Upper lobe of right lung (tissue), 1 donor: ENCODE measurements at regions not wholly inside any gene's neighbourhood (a gene's known extent, or its start where the extent isn't known, plus 50 kb on each side); places are given as distances from the start of the nearest gene placed in this dataset.

Experiments used
- ATAC-seq: fragments of 200-7000 bp; cut with Tn5 transposase; one replicate; pipeline ENCODE4 v1.9.1; 2020; ENCODE audit warnings: mild to moderate bottlenecking, moderate library complexity
- DNase-seq: peaks from one replicate; pipeline ENCODE4 v3.0.0-alpha.2; 2020
- H3K27ac ChIP-seq: fragments of 200-600 bp; one replicate; pipeline ENCODE4 v1.8.0; 2022
- H3K27me3 ChIP-seq: fragments of 200-600 bp; one replicate; pipeline ENCODE4 v1.8.0; 2022; ENCODE audit warnings: mild to moderate bottlenecking
- H3K36me3 ChIP-seq: fragments of 200-600 bp; one replicate; pipeline ENCODE4 v1.8.0; 2022
- H3K4me1 ChIP-seq: fragments of 200-600 bp; one replicate; pipeline ENCODE4 v1.8.0; 2022
- H3K4me3 ChIP-seq: fragments of 200-600 bp; one replicate; pipeline ENCODE4 v1.8.0; 2022; ENCODE audit warnings: mild to moderate bottlenecking
- H3K9me3 ChIP-seq: fragments of 200-600 bp; one replicate; pipeline ENCODE4 v1.8.0; 2022
- intact Hi-C: fragments of 100-400 bp; cut with DNase I; formaldehyde crosslinking; loops from one replicate; pipeline ENCODE4 v1.11.0; 2022
- TF ChIP-seq, protein P1 (sequence below): fragments of 200-600 bp; IDR thresholded peaks from one replicate; pipeline ENCODE4 v1.8.0; 2022; ENCODE audit warnings: antibody characterized with exemption
- donor health status: DM: no; HTN: yes; CAD: no; lungs with severe emphysema.

DNA sequence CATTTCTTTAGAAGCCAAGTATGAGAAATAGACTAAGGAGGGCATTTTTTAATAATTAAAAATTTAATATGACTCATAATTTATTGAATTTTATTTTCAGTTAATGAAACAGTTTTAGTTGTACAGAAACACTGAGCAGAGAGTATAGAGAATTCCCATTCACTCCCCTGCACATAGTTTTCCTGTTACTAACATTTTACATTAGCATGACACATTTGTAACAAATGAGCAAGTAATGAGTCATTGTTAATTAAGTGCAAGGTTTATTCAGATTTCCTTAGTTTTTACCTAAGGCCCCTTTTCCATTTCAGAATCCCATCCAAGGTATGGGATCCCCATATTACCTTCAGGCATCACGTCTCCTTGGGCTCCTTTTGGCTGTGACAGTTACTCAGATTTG lies 271.5 kb upstream of the FZD8 start:
- intact Hi-C loops, result no loop called here
- Histone ChIP-seq H3K36me3 (no peaks in the 10 kb centered on the region), H3K4me3 (no peak overlapping the region), H3K27me3 (no peaks in the 10 kb centered on the region), H3K9me3 (no peaks in the 10 kb centered on the region), H3K4me1 (peaks cover 17% of the 10 kb centered on the region), H3K27ac (no peak overlapping the region)
- DNase-seq (no peak), ATAC-seq (no peak)
- TF ChIP-seq, protein P1, sequence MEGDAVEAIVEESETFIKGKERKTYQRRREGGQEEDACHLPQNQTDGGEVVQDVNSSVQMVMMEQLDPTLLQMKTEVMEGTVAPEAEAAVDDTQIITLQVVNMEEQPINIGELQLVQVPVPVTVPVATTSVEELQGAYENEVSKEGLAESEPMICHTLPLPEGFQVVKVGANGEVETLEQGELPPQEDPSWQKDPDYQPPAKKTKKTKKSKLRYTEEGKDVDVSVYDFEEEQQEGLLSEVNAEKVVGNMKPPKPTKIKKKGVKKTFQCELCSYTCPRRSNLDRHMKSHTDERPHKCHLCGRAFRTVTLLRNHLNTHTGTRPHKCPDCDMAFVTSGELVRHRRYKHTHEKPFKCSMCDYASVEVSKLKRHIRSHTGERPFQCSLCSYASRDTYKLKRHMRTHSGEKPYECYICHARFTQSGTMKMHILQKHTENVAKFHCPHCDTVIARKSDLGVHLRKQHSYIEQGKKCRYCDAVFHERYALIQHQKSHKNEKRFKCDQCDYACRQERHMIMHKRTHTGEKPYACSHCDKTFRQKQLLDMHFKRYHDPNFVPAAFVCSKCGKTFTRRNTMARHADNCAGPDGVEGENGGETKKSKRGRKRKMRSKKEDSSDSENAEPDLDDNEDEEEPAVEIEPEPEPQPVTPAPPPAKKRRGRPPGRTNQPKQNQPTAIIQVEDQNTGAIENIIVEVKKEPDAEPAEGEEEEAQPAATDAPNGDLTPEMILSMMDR, result no peak

DNA sequence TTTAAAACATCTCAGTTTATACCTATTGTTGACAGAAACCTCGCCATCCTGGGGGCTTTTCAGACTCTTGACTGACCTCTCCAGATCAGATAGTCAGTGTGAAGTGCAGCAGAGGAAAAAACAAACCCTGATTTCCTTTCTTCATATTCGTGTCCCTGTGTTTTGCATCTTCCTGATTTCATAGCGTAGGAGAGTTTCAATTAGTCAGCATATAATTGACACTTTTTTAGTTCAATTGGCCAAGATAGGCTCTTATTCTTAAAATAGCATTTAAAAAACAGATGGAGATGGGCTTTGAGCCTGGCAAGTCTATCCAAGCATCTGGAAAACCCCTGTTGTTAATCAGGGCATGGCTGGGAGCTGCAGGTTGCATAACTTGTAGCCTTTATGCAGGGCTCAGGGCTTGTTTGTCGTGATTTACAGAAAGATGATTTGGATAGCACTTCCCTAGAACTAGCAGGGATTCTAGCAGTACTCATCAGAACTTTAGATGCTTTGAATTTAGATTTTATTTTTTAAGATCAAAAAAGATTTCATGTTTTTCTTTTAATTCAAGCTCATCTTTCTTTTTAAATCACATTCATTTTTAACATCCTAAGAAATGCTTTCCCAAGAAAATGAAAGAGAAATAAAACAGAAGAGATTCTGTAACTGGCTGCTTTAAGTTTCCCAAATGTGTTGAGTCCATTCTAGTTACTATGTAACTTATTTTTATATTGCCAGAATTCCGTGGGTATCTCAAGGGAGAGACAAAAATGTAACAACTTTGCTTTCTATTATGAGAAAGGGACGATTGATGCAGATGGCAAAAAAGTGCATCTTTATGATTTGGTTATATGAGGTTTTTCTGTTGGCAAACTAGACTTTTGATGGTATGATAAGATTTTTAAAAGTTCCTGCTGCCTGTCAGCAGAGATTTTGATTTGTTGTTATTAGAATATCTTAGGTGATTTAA lies 270.8 kb upstream of the FZD8 start:
- H3K9me3 ChIP-seq, result no peaks in the 10 kb centered on the region
- no peaks in the 10 kb centered on the region for H3K27me3 ChIP-seq
- ATAC-seq (no peak), DNase-seq (no peak)
- intact Hi-C loops, result no loop called here
- H3K4me1 ChIP-seq, result peaks cover 17% of the 10 kb centered on the region
- TF ChIP-seq, protein P1, result no peak
- H3K27ac ChIP-seq, result no peak overlapping the region
- H3K36me3 ChIP-seq, result no peaks in the 10 kb centered on the region
- no peak overlapping the region for H3K4me3 ChIP-seq

GRCh38 chr10:35911954-35912353 lies 269.9 kb upstream of the FZD8 start:
- no peak for ATAC-seq
- intact Hi-C loops, result no loop called here
- H3K27ac ChIP-seq, result no peak overlapping the region

GRCh38 chr10:35911233-35911632 lies 269.1 kb upstream of the FZD8 start:
- DNase-seq (no peak), ATAC-seq (peak; percentile 61)

More at GRCh38 chr10:35911954-35912353, 269.9 kb upstream of the FZD8 start:
- no peaks in the 10 kb centered on the region for H3K36me3 ChIP-seq
- H3K27me3 ChIP-seq, result no peaks in the 10 kb centered on the region
- peaks cover 17% of the 10 kb centered on the region for H3K4me1 ChIP-seq
- H3K9me3 ChIP-seq, result no peaks in the 10 kb centered on the region
- DNase-seq, result no peak
- H3K4me3 ChIP-seq, result no peak overlapping the region
- TF ChIP-seq, protein P1, result no peak

GRCh38 chr10:35910234-35910633 lies 268.1 kb upstream of the FZD8 start:
- intact Hi-C loops, result no loop called here
- H3K27me3 ChIP-seq, result no peaks in the 10 kb centered on the region

More at GRCh38 chr10:35911233-35911632, 269.1 kb upstream of the FZD8 start:
- TF ChIP-seq, protein P1, result no peak
- no peak overlapping the region for H3K27ac ChIP-seq
- H3K27me3 ChIP-seq, result no peaks in the 10 kb centered on the region
- H3K9me3 ChIP-seq, result no peaks in the 10 kb centered on the region
- H3K4me1 ChIP-seq, result peaks cover 17% of the 10 kb centered on the region
- intact Hi-C loops, result no loop called here
- H3K4me3 ChIP-seq, result no peak overlapping the region
- no peaks in the 10 kb centered on the region for H3K36me3 ChIP-seq

More at GRCh38 chr10:35910234-35910633, 268.1 kb upstream of the FZD8 start:
- TF ChIP-seq, protein P1, result no peak
- no peak for ATAC-seq
- no peaks in the 10 kb centered on the region for H3K9me3 ChIP-seq
- H3K36me3 ChIP-seq, result no peaks in the 10 kb centered on the region
- no peak for DNase-seq
- H3K27ac ChIP-seq, result no peak overlapping the region
- no peak overlapping the region for H3K4me3 ChIP-seq
- peaks cover 17% of the 10 kb centered on the region for H3K4me1 ChIP-seq
